GM12874 (cell line): ENCODE measurements at regions not wholly inside any gene's neighbourhood (a gene's known extent, or its start where the extent isn't known, plus 50 kb on each side); places are given as distances from the start of the nearest gene placed in this dataset.

Experiments
- TF ChIP-seq, protein P1 (sequence below): IDR thresholded peaks from 2 replicates; pipeline ENCODE4 v1.5.1; 2011; ENCODE audit warnings: low read depth, mild to moderate bottlenecking, control low read depth, low read length, moderate library complexity; ENCODE audit not compliant: insufficient read depth

GRCh38 chr4:141540643-141541042 is 95.7 kb upstream of the IL15 start:
- TF ChIP-seq, protein P1, sequence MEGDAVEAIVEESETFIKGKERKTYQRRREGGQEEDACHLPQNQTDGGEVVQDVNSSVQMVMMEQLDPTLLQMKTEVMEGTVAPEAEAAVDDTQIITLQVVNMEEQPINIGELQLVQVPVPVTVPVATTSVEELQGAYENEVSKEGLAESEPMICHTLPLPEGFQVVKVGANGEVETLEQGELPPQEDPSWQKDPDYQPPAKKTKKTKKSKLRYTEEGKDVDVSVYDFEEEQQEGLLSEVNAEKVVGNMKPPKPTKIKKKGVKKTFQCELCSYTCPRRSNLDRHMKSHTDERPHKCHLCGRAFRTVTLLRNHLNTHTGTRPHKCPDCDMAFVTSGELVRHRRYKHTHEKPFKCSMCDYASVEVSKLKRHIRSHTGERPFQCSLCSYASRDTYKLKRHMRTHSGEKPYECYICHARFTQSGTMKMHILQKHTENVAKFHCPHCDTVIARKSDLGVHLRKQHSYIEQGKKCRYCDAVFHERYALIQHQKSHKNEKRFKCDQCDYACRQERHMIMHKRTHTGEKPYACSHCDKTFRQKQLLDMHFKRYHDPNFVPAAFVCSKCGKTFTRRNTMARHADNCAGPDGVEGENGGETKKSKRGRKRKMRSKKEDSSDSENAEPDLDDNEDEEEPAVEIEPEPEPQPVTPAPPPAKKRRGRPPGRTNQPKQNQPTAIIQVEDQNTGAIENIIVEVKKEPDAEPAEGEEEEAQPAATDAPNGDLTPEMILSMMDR = no peak

- TF ChIP-seq, protein P1 = no peak
These were observed 94.5 kb upstream of the IL15 start for GRCh38 chr4:141541851-141542250.

GRCh38 chr4:141543176-141543575 is 93.2 kb upstream of the IL15 start:
- TF ChIP-seq, protein P1 = no peak

DNA sequence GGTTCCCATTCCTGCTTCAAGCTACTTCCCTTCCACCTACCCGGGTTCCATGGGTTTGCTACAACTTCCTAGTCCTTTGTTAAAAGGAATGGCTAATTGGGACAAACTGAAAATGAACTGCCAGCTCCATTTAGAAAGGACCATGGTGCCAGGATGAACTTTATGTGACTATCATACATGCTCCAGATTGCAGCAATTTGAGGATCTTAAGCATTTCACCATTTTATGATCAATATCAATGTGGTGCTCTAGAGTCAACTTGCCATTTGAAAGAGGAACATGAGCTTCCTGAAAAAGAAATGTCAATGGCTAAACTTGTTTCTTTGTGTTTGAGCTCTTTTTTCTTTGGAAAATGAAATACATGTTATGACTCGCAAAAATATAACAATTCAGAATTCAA is 92.7 kb upstream of the IL15 start:
- TF ChIP-seq, protein P1 = no peak

DNA sequence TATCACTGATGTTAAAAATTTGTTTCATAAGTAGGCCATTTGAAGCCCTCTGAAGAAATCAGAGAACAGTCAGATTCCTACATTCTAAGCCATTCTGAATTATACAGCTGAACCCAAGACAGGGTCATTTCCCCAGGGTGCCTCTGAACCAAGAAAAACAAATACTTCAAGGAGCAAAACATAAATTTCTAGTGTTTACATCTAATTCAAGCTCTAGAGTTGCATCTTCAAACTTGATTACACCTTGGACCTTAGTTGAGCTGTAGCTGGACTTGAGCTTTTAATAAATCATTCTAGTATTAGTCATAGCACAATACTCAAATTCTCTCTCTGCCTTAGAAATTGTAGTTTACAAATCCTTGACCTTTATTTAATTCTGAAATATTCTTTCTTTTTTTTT is 87.6 kb upstream of the IL15 start:
- TF ChIP-seq, protein P1 = no peak

GRCh38 chr4:141560056-141560455 is 76.3 kb upstream of the IL15 start:
- TF ChIP-seq, protein P1 = no peak

GRCh38 chr4:141562649-141563048 is 73.7 kb upstream of the IL15 start:
- TF ChIP-seq, protein P1 = no peak

GRCh38 chr4:141563723-141564122 is 72.7 kb upstream of the IL15 start:
- TF ChIP-seq, protein P1 = no peak
